Mucosa of descending colon (tissue), 3 donors: ENCODE measurements at regions not wholly inside any gene's neighbourhood (a gene's known extent, or its start where the extent isn't known, plus 50 kb on each side); places are given as distances from the start of the nearest gene placed in this dataset.

ENCODE experiments used
- ATAC-seq: fragments of 200-7000 bp; cut with Tn5 transposase; one replicate; pipeline ENCODE4 v1.9.1; 2020; ENCODE audit warnings: mild to moderate bottlenecking, moderate library complexity
- DNase-seq, 3 donors: peaks; one replicate each; pipeline ENCODE4 v3.0.0-alpha.2; 2020
- H3K36me3 ChIP-seq: fragments of 200-600 bp; one replicate; pipeline ENCODE4 v1.8.0; 2021; ENCODE audit warnings: low read depth, mild to moderate bottlenecking
- H3K4me1 ChIP-seq: fragments of 200-600 bp; one replicate; pipeline ENCODE4 v1.8.0; 2021; ENCODE audit warnings: low read depth, mild to moderate bottlenecking
- H3K4me3 ChIP-seq: fragments of 200-600 bp; one replicate; pipeline ENCODE4 v1.8.0; 2021; ENCODE audit warnings: mild to moderate bottlenecking
- H3K9me3 ChIP-seq: fragments of 200-600 bp; one replicate; pipeline ENCODE4 v1.8.0; 2021; ENCODE audit warnings: mild to moderate bottlenecking
- CTCF ChIP-seq: fragments of 200-600 bp; IDR thresholded peaks from one replicate; pipeline ENCODE4 v1.8.0; 2022; ENCODE audit warnings: antibody characterized with exemption, mild to moderate bottlenecking
- intact Hi-C, 2 donors: fragments of 100-400 bp; cut with DNase I in 1 of 2; cut with micrococcal nuclease in 1 of 2; formaldehyde crosslinking; loops; one replicate each; pipeline versions ENCODE4 v1.11.0 to v1.11.1; 2022; cut with DNase I, micrococcal nuclease
- donor health status: DM: no; HTN: no; CAD: no; lungs with moderate emphysema.
- donor health status: DM: no; HTN: no; CAD: no.
- donor health status: DM: no; HTN: yes; CAD: no.

- no peak overlapping the region for H3K4me3 ChIP-seq
- ATAC-seq (no peak), DNase-seq (no peak)
- no peaks in the 10 kb centered on the region for H3K4me1 ChIP-seq
- H3K9me3 ChIP-seq = no peaks in the 10 kb centered on the region
- intact Hi-C loops = no loop called here
- H3K36me3 ChIP-seq = no peaks in the 10 kb centered on the region
- no peak for TF ChIP-seq CTCF
Observed at GRCh38 chr13:50707628-50708027, 135.9 kb downstream of the DLEU7 start.

DNA sequence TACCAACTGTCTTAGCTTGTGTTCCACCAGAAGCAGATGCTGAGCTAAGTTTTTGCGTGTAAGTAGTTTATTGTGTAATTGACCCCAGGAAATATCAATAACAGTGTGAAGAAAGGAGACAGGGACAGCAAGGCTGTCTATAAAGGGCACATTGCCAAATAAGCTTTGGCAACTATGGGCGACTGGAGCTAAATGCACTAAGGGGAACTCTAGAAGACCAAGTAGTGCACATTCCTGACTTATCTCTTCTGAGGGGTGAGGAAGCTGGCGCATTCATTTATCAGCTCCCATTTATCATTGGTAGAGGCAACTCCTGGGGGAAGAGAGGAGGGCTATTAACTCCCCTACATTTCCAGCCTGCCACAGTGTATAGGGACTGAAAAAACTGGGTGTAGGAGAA, 135.0 kb downstream of the DLEU7 start:
- H3K4me3 ChIP-seq = no peak overlapping the region
- intact Hi-C loops = no loop called here
- TF ChIP-seq CTCF = no peak
- no peaks in the 10 kb centered on the region for H3K9me3 ChIP-seq
- H3K36me3 ChIP-seq = no peaks in the 10 kb centered on the region
- DNase-seq (no peak), ATAC-seq (no peak)
- H3K4me1 ChIP-seq = no peaks in the 10 kb centered on the region

DNA sequence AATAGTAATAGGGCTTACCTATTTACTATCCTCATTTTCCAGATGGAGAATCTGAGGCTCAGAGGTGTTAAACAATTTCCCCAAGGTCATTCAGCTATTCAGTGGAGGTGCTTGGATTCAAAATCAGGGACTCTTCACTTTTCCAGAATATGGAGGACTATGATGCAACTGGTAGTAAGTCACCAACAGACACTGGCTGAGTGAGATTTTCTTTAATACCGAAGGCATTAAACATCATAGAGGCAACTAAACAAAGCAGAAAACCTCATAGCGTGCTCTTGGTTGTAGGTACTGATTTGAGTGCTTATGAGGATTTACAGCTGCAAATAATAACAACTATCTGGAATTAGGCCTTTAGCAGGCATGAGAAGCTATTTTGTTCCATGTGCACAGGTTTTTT, 134.4 kb downstream of the DLEU7 start:
- TF ChIP-seq CTCF = no peak

DNA sequence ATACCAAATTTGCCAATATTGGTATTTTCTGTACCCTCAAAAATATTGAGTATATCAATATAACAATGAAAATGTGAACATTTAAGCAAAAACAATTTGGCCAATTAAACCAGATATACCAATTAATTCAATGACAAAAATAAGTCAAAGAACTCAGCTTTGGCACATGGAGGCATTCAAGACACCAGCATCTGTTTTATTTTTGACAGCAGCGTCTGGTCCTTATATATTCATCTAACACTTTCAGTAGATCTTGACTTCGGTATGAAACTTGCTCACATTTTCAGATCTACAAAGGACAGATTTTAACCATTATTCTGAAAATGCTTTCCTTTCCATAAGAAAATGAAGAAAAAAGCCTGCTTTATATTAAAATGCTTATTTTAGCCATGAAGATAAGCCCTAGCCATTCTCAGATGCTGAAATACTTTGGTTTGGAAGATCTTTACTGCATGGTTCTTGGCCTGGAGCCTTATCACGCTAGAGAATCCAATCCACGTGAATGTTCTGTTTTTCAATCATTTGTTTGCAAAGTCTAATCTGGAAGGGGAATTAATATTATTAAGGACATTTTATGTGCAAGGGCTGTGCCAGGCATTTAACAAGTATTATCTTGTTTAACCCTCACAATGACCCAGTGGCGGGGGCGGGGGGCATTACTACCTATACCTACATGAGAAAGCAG, 132.2 kb downstream of the DLEU7 start:
- no peak for DNase-seq
- Histone ChIP-seq H3K4me1 (no peaks in the 10 kb centered on the region), H3K36me3 (no peaks in the 10 kb centered on the region), H3K4me3 (no peak overlapping the region), H3K9me3 (no peaks in the 10 kb centered on the region)
- intact Hi-C loops = no loop called here
- ATAC-seq = no peak
- TF ChIP-seq CTCF = no peak

More for the DNA sequence above, 134.4 kb downstream of the DLEU7 start:
- H3K9me3 ChIP-seq = no peaks in the 10 kb centered on the region
- H3K36me3 ChIP-seq = no peaks in the 10 kb centered on the region
- no peak overlapping the region for H3K4me3 ChIP-seq
- no peaks in the 10 kb centered on the region for H3K4me1 ChIP-seq
- ATAC-seq (no peak), DNase-seq (no peak)
- intact Hi-C loops = no loop called here

DNA sequence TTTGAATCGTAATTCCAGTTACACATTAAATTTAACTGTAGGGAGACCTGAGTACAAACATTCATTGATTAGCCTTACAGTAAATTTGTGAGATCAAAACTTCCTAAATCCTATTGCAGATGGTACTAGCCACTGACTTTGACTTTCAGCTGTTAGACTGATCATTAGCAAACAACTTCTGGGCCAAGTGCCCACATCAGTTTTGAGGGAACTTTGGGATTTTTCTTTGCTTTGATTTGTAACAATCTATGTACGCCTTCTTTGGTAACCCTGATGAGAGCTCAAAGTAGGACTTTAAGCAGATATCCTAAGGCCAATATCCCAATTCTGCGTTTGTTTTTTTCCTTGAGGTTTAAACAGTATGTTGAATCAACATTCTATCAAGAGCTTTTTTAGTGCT, 131.5 kb downstream of the DLEU7 start:
- intact Hi-C loops = no loop called here
- H3K36me3 ChIP-seq = no peaks in the 10 kb centered on the region
- no peak overlapping the region for H3K4me3 ChIP-seq
- ATAC-seq = no peak
- DNase-seq = no peak
- no peaks in the 10 kb centered on the region for H3K9me3 ChIP-seq
- no peaks in the 10 kb centered on the region for H3K4me1 ChIP-seq
- no peak for TF ChIP-seq CTCF

DNA sequence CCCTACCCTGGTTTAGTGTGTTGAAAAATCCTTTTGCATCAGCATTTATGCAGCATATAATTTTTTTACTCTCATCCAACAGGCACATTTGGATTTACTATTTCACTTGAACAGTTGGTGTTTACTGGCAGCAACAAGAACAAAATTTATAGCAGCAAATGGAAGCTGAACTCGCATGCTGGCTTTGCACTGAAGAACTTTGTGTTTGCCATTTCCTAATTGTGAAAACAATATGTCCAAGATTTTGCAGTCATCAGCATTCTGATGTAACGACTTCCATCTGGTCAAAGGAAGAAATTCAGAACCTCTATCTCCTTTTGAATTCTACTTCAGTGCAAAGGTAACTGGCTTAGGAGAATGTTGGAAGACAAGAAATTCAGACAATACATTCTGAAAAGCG, 131.0 kb downstream of the DLEU7 start:
- no peaks in the 10 kb centered on the region for H3K36me3 ChIP-seq
- no peak for DNase-seq
- no peaks in the 10 kb centered on the region for H3K4me1 ChIP-seq
- no peak for TF ChIP-seq CTCF
- H3K4me3 ChIP-seq = no peak overlapping the region
- no peaks in the 10 kb centered on the region for H3K9me3 ChIP-seq
- ATAC-seq = no peak
- intact Hi-C loops = no loop called here
